Amniotic epithelial cell (primary cell): ENCODE measurements at regions not wholly inside any gene's neighbourhood (a gene's known extent, or its start where the extent isn't known, plus 50 kb on each side); places are given as distances from the start of the nearest gene placed in this dataset.
"Not testable (repeated sequence)": the region's sequence is repeated elsewhere in the genome, so short reads cannot be mapped to it uniquely, and the experiment has no call there.

ENCODE experiments used
- DNase-seq: peaks from one replicate; pipeline ENCODE4 v3.0.0-alpha.2; 2010; ENCODE audit warnings: low read depth

DNA sequence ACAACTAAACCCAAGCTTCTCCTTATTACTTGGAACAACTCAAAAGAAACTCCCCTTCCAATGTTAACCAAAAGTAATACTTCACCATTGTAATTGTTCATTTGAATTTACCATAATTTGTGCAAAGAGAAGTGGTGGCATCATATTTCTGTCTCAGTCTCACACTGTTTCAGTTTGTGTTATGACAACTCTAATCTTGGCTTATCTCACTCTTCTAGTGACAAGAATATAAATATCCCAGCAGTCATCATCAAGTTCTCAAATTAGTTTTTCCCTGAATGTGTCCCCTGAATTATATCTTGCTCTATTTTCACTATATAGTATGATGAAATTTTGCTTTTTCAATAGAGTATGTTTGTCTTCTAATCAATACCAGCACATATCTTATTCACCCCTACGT, 681.4 kb upstream of the PRR20A start:
- DNase-seq: no peak

DNA sequence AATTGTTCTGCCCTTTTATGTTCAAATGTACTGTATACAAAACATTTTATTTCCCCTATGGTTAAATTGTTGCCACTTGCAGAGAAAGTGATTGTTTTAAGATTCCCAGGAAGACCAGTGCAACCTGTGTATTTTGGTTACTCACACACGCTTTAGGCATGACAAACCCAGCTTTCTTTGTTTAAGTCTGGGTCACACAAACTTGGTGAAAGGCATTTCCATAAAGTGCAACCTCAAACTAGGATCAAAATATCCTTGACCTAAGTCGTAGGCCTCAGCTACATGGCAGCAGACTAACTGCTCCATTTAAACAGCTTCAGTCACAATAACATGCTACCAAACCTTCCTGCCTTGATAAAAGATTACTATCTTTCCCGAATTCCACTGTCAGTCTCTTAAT, 639.0 kb upstream of the PRR20A start:
- no peak for DNase-seq

GRCh38 chr13:56510836-56511235, 629.9 kb upstream of the PRR20A start:
- no peak for DNase-seq

- DNase-seq: not testable (repeated sequence)
These were observed 628.4 kb upstream of the PRR20A start for GRCh38 chr13:56512336-56512735.

- DNase-seq: no peak
These were observed 625.3 kb upstream of the PRR20A start for GRCh38 chr13:56515441-56515840.

DNA sequence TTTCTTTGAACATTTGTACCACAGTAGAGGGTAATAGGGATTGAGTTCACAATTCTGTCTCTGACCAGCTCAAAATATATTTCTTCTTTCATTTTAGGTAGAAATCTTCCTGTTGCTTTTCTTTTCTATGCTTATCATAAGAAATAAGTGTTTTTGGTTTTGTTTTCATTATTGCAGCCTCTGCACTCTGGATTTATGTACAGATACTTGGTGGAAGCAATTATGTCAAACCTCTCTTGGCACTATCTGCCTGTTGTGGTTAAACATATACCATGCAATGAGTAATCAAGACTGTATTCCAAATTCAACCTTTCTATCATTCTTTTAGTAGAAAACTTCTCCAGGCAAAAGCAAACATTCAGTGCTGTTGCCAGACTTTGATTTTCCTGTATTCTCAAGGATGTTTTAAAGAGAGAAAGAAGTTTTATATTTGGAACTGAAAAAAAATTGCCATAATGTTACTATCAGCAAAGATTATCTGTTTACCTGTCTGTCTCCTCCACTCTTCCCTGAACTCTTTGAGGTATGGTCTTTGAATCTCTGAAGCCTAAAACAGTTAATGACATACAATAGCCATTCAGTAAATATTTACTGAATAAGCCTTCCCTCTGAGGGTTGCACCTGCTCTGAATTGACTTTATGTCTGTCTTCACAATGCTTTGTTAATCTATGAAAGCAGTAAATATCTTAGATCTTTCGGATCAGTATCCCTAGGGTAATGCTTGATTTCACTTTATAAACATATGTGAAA, 612.5 kb upstream of the PRR20A start:
- no peak for DNase-seq

GRCh38 chr13:56530096-56530495, 610.6 kb upstream of the PRR20A start:
- DNase-seq: no peak

DNA sequence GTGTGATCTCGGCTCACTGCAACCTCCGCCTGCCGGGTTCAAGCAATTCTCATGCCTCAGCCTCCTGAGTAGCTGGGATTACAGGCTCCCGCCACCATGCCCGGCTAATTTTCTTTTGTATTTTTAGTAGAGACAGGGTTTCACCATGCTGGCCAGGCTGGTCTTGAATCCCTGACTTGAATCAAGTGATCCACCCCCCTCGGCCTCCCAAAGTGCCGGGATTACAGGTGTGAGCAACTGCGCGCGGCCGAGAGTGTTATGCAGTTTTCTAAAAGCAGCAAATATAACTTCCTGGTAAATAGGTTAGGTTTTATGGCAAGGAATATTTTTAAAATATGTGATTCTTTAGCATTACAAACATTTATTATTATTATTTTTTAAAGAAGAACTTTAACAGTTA, 592.8 kb upstream of the PRR20A start:
- not testable (repeated sequence) for DNase-seq

GRCh38 chr13:56558698-56559320, 581.9 kb upstream of the PRR20A start:
- no peak for DNase-seq

- DNase-seq: no peak
These were observed 579.4 kb upstream of the PRR20A start for GRCh38 chr13:56561327-56561726.

- no peak for DNase-seq
These were observed 577.1 kb upstream of the PRR20A start for GRCh38 chr13:56563663-56564062.

- DNase-seq: no peak
These were observed 553.7 kb upstream of the PRR20A start for GRCh38 chr13:56586976-56587375.

DNA sequence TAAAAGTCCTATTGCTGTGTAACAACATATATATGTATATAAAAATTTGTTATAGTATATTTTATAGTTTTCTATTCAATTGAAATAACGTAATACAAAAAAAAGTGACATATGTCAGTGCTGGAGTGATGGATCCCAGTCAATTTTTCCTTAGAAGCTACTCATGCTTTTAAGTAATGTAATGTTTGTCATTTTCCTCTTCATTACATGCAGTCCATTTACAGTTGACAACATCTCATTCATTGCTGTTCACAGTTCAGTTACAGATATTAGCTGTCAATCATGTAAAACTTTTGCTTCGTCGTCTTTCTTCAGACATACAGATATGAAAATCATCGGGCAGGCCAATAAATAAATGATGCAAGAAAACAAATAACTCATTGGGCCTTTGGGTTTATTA, 525.1 kb upstream of the PRR20A start:
- DNase-seq: no peak

GRCh38 chr13:56622840-56623239, 517.9 kb upstream of the PRR20A start:
- no peak for DNase-seq

DNA sequence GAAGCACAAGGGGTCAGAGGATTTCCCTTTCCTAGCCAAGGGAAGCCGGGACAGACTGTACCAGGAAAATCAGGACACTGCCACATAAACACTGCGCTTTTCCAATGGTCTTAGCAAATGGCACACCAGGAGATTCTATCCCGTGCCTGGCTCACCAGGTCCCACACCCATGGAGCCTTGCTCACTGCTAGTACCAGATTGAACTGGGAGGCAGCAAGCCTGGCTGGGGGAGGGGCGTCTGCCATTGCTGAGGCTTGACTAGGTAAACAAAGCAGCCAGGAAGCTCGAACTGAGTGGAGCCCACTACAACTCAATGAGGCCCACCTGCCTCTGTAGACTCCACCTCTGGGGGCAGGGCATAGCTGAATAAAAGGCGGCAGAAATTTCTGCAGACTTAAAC, 511.8 kb upstream of the PRR20A start:
- DNase-seq: not testable (repeated sequence)

- not testable (repeated sequence) for DNase-seq
These were observed 509.7 kb upstream of the PRR20A start for GRCh38 chr13:56631060-56631459.

GRCh38 chr13:56653043-56653442, 487.7 kb upstream of the PRR20A start:
- no peak for DNase-seq

DNA sequence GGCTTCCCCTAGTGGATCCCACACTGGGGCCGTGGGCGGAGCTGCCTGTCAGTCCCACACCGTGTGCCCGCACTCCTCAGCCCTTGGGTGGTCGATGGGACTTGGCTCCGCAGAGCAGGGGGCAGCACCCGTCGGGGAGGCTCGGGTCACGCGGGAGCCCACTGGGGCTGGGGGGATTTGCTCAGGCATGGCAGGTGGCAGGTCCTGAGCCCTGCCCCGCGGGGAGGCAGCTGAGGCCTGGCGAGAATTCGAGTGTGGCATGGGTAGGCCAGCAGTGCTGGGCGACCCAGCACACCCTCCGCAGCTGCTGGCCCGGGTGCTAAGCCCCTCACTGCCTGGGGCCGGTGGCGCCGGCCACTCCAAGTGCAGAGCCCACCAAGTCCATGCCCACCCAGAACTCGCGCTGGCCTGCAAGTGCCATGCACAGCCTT, 481.7 kb upstream of the PRR20A start:
- DNase-seq: no peak

DNA sequence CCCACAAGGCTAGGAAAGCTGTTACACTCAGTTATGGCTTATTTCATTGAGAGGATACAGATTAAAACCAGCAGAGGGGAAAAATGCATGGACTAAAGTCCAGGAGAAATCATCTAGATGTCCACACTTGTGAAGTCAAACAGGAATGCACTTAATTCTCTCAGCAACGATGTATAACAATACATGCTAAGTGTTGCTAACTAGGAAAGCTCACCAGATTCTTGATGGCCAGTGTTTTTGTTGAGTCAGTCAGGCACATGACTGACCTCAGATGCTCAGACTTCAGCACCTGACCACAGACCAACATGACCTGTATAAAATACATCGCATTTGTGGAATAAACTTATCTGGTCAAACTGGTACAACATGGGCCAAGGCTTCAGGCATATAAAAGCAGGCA, 470.2 kb upstream of the PRR20A start:
- DNase-seq: no peak

DNA sequence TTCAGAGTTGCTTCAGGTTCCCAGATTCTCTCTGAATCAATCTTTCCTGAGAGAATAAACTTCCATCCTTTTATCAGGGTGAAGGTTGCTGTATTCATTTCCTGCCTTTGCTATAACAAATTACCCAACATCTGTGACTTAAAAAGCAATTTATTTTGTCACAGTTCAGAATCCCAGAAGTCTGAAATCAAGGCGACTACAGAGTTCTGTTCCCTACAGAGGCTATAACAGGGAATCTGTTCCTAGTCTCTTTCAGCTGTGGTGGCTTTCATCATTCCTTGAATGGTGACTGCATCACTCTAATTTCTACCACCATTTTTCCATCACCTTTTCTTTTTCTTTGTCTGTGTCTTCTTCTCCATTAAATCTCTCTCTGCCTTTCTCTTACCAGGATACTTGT, 459.3 kb upstream of the PRR20A start:
- DNase-seq: no peak

- DNase-seq: no peak
These were observed 453.6 kb upstream of the PRR20A start for GRCh38 chr13:56687131-56687530.

GRCh38 chr13:56697011-56697410, 443.7 kb upstream of the PRR20A start:
- DNase-seq: no peak

DNA sequence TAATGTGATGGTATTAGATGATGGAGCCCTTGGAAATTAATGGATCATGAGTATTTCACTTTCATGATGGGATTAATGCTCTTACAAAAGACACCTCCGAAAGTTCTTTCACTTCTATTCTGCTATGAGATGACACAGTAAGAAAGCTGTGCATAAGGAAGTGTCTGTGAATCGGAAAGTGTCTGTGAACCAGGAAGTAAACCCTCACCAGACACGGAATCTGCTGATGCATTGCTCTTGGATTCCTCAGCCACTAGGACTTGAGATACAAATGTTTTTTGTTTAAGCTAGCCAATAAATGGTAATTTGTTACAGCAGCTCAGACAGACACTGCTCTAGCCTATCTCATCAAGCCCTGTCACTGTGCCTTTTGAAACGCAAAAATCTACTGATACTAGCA, 440.4 kb upstream of the PRR20A start:
- DNase-seq: no peak

- no peak for DNase-seq
These were observed 434.2 kb upstream of the PRR20A start for GRCh38 chr13:56706485-56706884.
